ENCODE measurements at regions not wholly inside any gene's neighbourhood (a gene's known extent, or its start where the extent isn't known, plus 50 kb on each side); places are given as distances from the start of the nearest gene placed in this dataset.

- Mint-ChIP-seq H3K9me3 (ENCODE audit: low read depth) (peaks cover 5% of the 10 kb centered on the region), H3K27me3 (peaks cover 8% of the 10 kb centered on the region), H3K36me3 (ENCODE audit: insufficient read depth) (no peaks in the 10 kb centered on the region), H3K27ac (no peak overlapping the region), H3K4me3 (ENCODE audit: low read depth) (no peak overlapping the region), H3K4me1 (ENCODE audit: low read depth) (no peaks in the 10 kb centered on the region)
- no peak for TF ChIP-seq CTCF (IDR thresholded peaks at IDR 0.05; ENCODE audit: unreplicated experiment)
- DNase-seq (ENCODE audit: low spot score, unreplicated experiment) = no peak
Observed at GRCh38 chr2:67341336-67341735, 55.8 kb upstream of the ETAA1 start.

GRCh38 chr2:67342394-67342793 lies 54.7 kb upstream of the ETAA1 start:
- DNase-seq (ENCODE audit: low spot score, unreplicated experiment) = no peak
- no peaks in the 10 kb centered on the region for H3K36me3 Mint-ChIP-seq (ENCODE audit: insufficient read depth)
- TF ChIP-seq CTCF (IDR thresholded peaks at IDR 0.05; ENCODE audit: unreplicated experiment) = no peak
- H3K27me3 Mint-ChIP-seq = peaks cover 8% of the 10 kb centered on the region
- no peak overlapping the region for H3K4me3 Mint-ChIP-seq (ENCODE audit: low read depth)
- no peak overlapping the region for H3K27ac Mint-ChIP-seq
- peaks cover 5% of the 10 kb centered on the region for H3K9me3 Mint-ChIP-seq (ENCODE audit: low read depth)
- H3K4me1 Mint-ChIP-seq (ENCODE audit: low read depth) = no peaks in the 10 kb centered on the region

- Mint-ChIP-seq H3K9me3 (ENCODE audit: low read depth) (peaks cover 14% of the 10 kb centered on the region), H3K4me3 (ENCODE audit: low read depth) (no peak overlapping the region), H3K27ac (no peak overlapping the region), H3K36me3 (ENCODE audit: insufficient read depth) (peaks cover 2% of the 10 kb centered on the region), H3K4me1 (ENCODE audit: low read depth) (no peaks in the 10 kb centered on the region), H3K27me3 (peaks cover 2% of the 10 kb centered on the region)
- no peak for TF ChIP-seq CTCF (IDR thresholded peaks at IDR 0.05; ENCODE audit: unreplicated experiment)
- no peak for DNase-seq (ENCODE audit: low spot score, unreplicated experiment)
Observed at GRCh38 chr2:67346718-67347407, 50.3 kb upstream of the ETAA1 start.
